Suprapubic skin (tissue), 4 donors: ENCODE measurements at regions not wholly inside any gene's neighbourhood (a gene's known extent, or its start where the extent isn't known, plus 50 kb on each side); places are given as distances from the start of the nearest gene placed in this dataset.

Experiments
- EP300 ChIP-seq: sonication (generic); formaldehyde crosslinking; IDR thresholded peaks from one replicate; pipeline ENCODE4 v1.6.1; 2017; ENCODE audit warnings: antibody characterized with exemption
- POLR2A ChIP-seq, 2 donors: fragments of 450-650 bp; IDR thresholded peaks; one replicate each; pipeline ENCODE4 v1.6.1; 2017; ENCODE audit warnings: antibody characterized with exemption in 2 of 2, mild to moderate bottlenecking in 2 of 2, moderate library complexity in 2 of 2
- POLR2AphosphoS5 ChIP-seq, 3 donors: sonication (generic); formaldehyde crosslinking; IDR thresholded peaks; one replicate each; pipeline ENCODE4 v1.6.1; 2017; ENCODE audit warnings: antibody characterized with exemption in 3 of 3
- TF ChIP-seq, protein P1 (sequence below), 2 donors: fragments of 200-600 bp in 1 of 2; fragments of 450-650 bp in 1 of 2; sonication (generic) in 1 of 2; IDR thresholded peaks; one replicate each; pipeline ENCODE4 v1.5.1; 2016 to 2019; ENCODE audit warnings: antibody characterized with exemption in 2 of 2, mild to moderate bottlenecking in 1 of 2, moderate library complexity in 1 of 2

DNA sequence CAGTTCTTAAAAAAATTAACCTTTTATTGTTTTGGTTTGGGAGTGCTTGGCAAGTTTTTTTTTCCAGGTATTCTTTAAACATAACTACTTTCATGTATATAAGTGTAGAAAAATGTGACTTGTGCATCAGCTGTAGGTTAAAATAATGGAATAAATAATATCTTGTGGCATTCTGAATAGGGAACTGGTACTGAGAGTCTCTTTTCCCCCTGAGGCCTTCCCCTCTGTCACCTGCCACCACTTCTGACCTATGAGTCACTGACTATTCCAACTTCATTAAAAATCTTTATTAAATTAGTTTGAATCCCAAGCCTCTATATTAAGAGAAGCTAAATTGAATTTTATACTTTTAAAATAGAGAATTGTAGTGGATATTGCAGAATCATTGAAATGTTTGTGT, 805.7 kb downstream of the METTL15 start:
- TF ChIP-seq, protein P1, sequence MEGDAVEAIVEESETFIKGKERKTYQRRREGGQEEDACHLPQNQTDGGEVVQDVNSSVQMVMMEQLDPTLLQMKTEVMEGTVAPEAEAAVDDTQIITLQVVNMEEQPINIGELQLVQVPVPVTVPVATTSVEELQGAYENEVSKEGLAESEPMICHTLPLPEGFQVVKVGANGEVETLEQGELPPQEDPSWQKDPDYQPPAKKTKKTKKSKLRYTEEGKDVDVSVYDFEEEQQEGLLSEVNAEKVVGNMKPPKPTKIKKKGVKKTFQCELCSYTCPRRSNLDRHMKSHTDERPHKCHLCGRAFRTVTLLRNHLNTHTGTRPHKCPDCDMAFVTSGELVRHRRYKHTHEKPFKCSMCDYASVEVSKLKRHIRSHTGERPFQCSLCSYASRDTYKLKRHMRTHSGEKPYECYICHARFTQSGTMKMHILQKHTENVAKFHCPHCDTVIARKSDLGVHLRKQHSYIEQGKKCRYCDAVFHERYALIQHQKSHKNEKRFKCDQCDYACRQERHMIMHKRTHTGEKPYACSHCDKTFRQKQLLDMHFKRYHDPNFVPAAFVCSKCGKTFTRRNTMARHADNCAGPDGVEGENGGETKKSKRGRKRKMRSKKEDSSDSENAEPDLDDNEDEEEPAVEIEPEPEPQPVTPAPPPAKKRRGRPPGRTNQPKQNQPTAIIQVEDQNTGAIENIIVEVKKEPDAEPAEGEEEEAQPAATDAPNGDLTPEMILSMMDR (IDR thresholded peaks at IDR 0.05) = no peak
- TF ChIP-seq POLR2AphosphoS5 (IDR thresholded peaks at IDR 0.05) (no peak), POLR2A (IDR thresholded peaks at IDR 0.05) (no peak), EP300 (no peak)
